Hepatocyte (in vitro differentiated cells): ENCODE measurements at regions not wholly inside any gene's neighbourhood (a gene's known extent, or its start where the extent isn't known, plus 50 kb on each side); places are given as distances from the start of the nearest gene placed in this dataset.

Experiments
- DNase-seq: peaks from one replicate; pipeline ENCODE4 v3.0.0-alpha.2; 2016; ENCODE audit warnings: low spot score
- H2AFZ ChIP-seq: fragments of 200-600 bp; sonication (generic); 2 replicates; pipeline ENCODE4 v1.6.0; 2016; ENCODE audit warnings: antibody characterized with exemption, mild to moderate bottlenecking
- H3K27ac ChIP-seq: fragments of 200-600 bp; sonication (generic); 2 replicates; pipeline ENCODE4 v1.5.1; 2016; ENCODE audit warnings: mild to moderate bottlenecking
- H3K27me3 ChIP-seq: fragments of 200-600 bp; sonication (generic); 2 replicates; pipeline ENCODE4 v1.6.1; 2016
- H3K36me3 ChIP-seq: fragments of 200-600 bp; sonication (generic); replicated peaks from 2 replicates; pipeline ENCODE4 v1.5.1; 2016; ENCODE audit warnings: low read depth; ENCODE audit not compliant: insufficient read depth
- H3K4me1 ChIP-seq: fragments of 200-600 bp; sonication (generic); 2 replicates; pipeline ENCODE4 v1.5.1; 2016; ENCODE audit warnings: mild to moderate bottlenecking, moderate library complexity; ENCODE audit not compliant: insufficient read depth
- H3K4me2 ChIP-seq: fragments of 200-600 bp; sonication (generic); 2 replicates; pipeline ENCODE4 v1.6.0; 2016
- H3K4me3 ChIP-seq: fragments of 200-600 bp; sonication (generic); 2 replicates; pipeline ENCODE4 v1.5.1; 2016; ENCODE audit warnings: mild to moderate bottlenecking
- H3K79me2 ChIP-seq: fragments of 200-600 bp; sonication (generic); 2 replicates; pipeline ENCODE4 v1.6.0; 2017; ENCODE audit warnings: mild to moderate bottlenecking
- H3K9me2 ChIP-seq: fragments of 200-600 bp; sonication (generic); replicated peaks from 2 replicates; pipeline ENCODE4 v1.6.0; 2017; ENCODE audit warnings: mild to moderate bottlenecking; ENCODE audit not compliant: insufficient read depth
- H3K9me3 ChIP-seq: fragments of 200-600 bp; sonication (generic); 2 replicates; pipeline ENCODE4 v1.5.1; 2016; ENCODE audit warnings: low read depth, mild to moderate bottlenecking
- H4K20me1 ChIP-seq: fragments of 200-600 bp; sonication (generic); 2 replicates; pipeline ENCODE4 v1.6.0; 2016; ENCODE audit warnings: mild to moderate bottlenecking; ENCODE audit not compliant: insufficient read depth, poor library complexity, severe bottlenecking
- CTCF ChIP-seq: fragments of 200-600 bp; sonication (generic); IDR thresholded peaks from 2 replicates; pipeline ENCODE4 v1.5.1; 2016; ENCODE audit warnings: antibody characterized with exemption, mild to moderate bottlenecking; ENCODE audit not compliant: poor library complexity
- EZH2 ChIP-seq: fragments of 200-600 bp; sonication (generic); IDR thresholded peaks from 2 replicates; pipeline ENCODE4 v1.6.1; 2016; ENCODE audit warnings: antibody characterized with exemption, mild to moderate bottlenecking, borderline replicate concordance
- EZH2phosphoT487 ChIP-seq: fragments of 200-600 bp; sonication (generic); IDR thresholded peaks from one replicate; pipeline ENCODE4 v1.6.1; 2018; ENCODE audit warnings: antibody characterized with exemption, mild to moderate bottlenecking, low read depth, moderate library complexity; ENCODE audit not compliant: unreplicated experiment, severe bottlenecking
- WGBS: methylation state at CpG from one replicate; pipeline ENCODE4 v1.1.6; 2016; ENCODE audit warnings: low lambda C conversion rate; ENCODE audit errors: missing lambda C conversion rate; 5-methylcytosine and 5-hydroxymethylcytosine counted together

- Histone ChIP-seq H3K9me2 (no peaks in the 10 kb centered on the region), H3K79me2 (no peaks in the 10 kb centered on the region), H3K36me3 (no peaks in the 10 kb centered on the region), H3K27me3 (no peaks in the 10 kb centered on the region), H3K9me3 (no peaks in the 10 kb centered on the region), H3K4me1 (no peaks in the 10 kb centered on the region), H2AFZ (no peak overlapping the region), H3K27ac (peak overlapping the region; percentile 19), H3K4me2 (no peak overlapping the region), H4K20me1 (no peaks in the 10 kb centered on the region), H3K4me3 (no peak overlapping the region)
- peak; percentile 46 for DNase-seq
- TF ChIP-seq EZH2phosphoT487 = no peak
- TF ChIP-seq CTCF = no peak
- TF ChIP-seq EZH2 = no peak
- 77% methylated on average over 6 of the region's 6 CpGs for WGBS
These were observed 94.7 kb upstream of the TAF1B start for GRCh38 chr2:9748577-9748976.

- no peaks in the 10 kb centered on the region for H3K9me3 ChIP-seq
- no peaks in the 10 kb centered on the region for H3K9me2 ChIP-seq
- peaks cover 5% of the 10 kb centered on the region for H3K27me3 ChIP-seq
- DNase-seq = no peak
- no peak overlapping the region for H3K4me3 ChIP-seq
- H3K36me3 ChIP-seq = no peaks in the 10 kb centered on the region
- H3K27ac ChIP-seq = no peak overlapping the region
- H2AFZ ChIP-seq = no peak overlapping the region
- H3K4me2 ChIP-seq = no peak overlapping the region
- 91% methylated on average over 9 of the region's 9 CpGs for WGBS
- no peaks in the 10 kb centered on the region for H4K20me1 ChIP-seq
- TF ChIP-seq EZH2phosphoT487 (no peak), EZH2 (no peak), CTCF (no peak)
- H3K4me1 ChIP-seq = no peaks in the 10 kb centered on the region
- no peaks in the 10 kb centered on the region for H3K79me2 ChIP-seq
These were observed 93.6 kb upstream of the TAF1B start for GRCh38 chr2:9749546-9750223.

- no peak overlapping the region for H2AFZ ChIP-seq
- no peaks in the 10 kb centered on the region for H3K9me2 ChIP-seq
- no peaks in the 10 kb centered on the region for H3K36me3 ChIP-seq
- no peak overlapping the region for H3K4me3 ChIP-seq
- H3K79me2 ChIP-seq = no peaks in the 10 kb centered on the region
- WGBS = 89% methylated on average over 9 of the region's 9 CpGs
- peaks cover 5% of the 10 kb centered on the region for H3K27me3 ChIP-seq
- TF ChIP-seq EZH2phosphoT487 (no peak), CTCF (no peak), EZH2 (no peak)
- H3K27ac ChIP-seq = no peak overlapping the region
- H4K20me1 ChIP-seq = no peaks in the 10 kb centered on the region
- no peak overlapping the region for H3K4me2 ChIP-seq
- DNase-seq = no peak
- H3K4me1 ChIP-seq = no peaks in the 10 kb centered on the region
- no peaks in the 10 kb centered on the region for H3K9me3 ChIP-seq
These were observed 92.8 kb upstream of the TAF1B start for GRCh38 chr2:9750224-9751215.
